Nephron (organoid): ENCODE measurements at regions not wholly inside any gene's neighbourhood (a gene's known extent, or its start where the extent isn't known, plus 50 kb on each side); places are given as distances from the start of the nearest gene placed in this dataset.

ENCODE experiments used
- H3K27ac Mint-ChIP-seq, 3 experiments: 2 replicates each; pipeline ENCODE4 v1.8.0; 2020; ENCODE audit warnings: mixed read lengths in 3 of 3, mild to moderate bottlenecking in 2 of 3, moderate library complexity in 1 of 3
- H3K27me3 Mint-ChIP-seq: 2 replicates; pipeline ENCODE4 v1.8.0; 2021; ENCODE audit warnings: low read depth, mild to moderate bottlenecking, moderate library complexity, mixed read lengths
- H3K36me3 Mint-ChIP-seq: 2 replicates; pipeline ENCODE4 v1.8.0; 2020; ENCODE audit warnings: low read depth, mixed read lengths
- H3K4me1 Mint-ChIP-seq: 2 replicates; pipeline ENCODE4 v1.8.0; 2020; ENCODE audit warnings: mixed read lengths
- H3K4me3 Mint-ChIP-seq, 3 experiments: 2 replicates each; pipeline ENCODE4 v1.8.0; 2020; ENCODE audit warnings: mild to moderate bottlenecking in 3 of 3, mixed read lengths in 3 of 3, moderate library complexity in 2 of 3
- H3K9me3 Mint-ChIP-seq: 2 replicates; pipeline ENCODE4 v1.8.0; 2020; ENCODE audit warnings: mixed read lengths
- TF ChIP-seq, protein P1 (sequence below), 3 experiments: fragments of 200-600 bp; sonication (generic); IDR thresholded peaks; one replicate each; pipeline ENCODE4 v1.5.0; 2021; ENCODE audit warnings: antibody characterized with exemption in 3 of 3; ENCODE audit not compliant: unreplicated experiment in 3 of 3

DNA sequence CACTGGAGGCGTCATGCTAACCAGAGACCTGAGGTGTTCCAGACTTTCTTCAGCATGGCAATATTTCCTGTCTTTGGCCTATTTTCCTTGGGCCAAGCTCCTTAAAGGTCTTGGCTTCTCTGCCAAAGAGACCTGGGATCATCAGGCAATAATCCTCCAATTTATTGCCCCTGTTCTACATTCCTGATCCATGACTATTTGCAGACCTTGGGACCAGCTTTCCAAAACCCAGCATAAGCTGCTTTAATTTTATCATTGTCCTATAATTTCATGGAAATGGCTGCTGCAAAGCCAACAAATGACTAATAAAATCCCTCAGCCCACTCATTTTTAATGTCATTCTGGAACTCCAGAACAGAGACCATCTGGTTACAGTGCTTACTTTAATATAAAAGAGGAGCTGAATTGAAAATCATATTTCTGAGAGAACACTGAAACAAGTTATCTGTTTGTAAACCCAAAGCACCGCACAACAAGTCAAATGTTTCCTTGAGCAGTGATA, 166.9 kb upstream of the BTG1 start:
- Mint-ChIP-seq H3K27me3 (no peaks in the 10 kb centered on the region), H3K36me3 (no peaks in the 10 kb centered on the region), H3K27ac (no peak overlapping the region), H3K4me1 (peaks cover 5% of the 10 kb centered on the region), H3K4me3 (no peak overlapping the region), H3K9me3 (peaks cover 8% of the 10 kb centered on the region)
- TF ChIP-seq, protein P1, sequence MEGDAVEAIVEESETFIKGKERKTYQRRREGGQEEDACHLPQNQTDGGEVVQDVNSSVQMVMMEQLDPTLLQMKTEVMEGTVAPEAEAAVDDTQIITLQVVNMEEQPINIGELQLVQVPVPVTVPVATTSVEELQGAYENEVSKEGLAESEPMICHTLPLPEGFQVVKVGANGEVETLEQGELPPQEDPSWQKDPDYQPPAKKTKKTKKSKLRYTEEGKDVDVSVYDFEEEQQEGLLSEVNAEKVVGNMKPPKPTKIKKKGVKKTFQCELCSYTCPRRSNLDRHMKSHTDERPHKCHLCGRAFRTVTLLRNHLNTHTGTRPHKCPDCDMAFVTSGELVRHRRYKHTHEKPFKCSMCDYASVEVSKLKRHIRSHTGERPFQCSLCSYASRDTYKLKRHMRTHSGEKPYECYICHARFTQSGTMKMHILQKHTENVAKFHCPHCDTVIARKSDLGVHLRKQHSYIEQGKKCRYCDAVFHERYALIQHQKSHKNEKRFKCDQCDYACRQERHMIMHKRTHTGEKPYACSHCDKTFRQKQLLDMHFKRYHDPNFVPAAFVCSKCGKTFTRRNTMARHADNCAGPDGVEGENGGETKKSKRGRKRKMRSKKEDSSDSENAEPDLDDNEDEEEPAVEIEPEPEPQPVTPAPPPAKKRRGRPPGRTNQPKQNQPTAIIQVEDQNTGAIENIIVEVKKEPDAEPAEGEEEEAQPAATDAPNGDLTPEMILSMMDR (IDR thresholded peaks at IDR 0.05; ENCODE audit: unreplicated experiment in 3 of 3), result no peak

- TF ChIP-seq, protein P1 (IDR thresholded peaks at IDR 0.05; ENCODE audit: unreplicated experiment in 3 of 3), result no peak
- H3K36me3 Mint-ChIP-seq, result no peaks in the 10 kb centered on the region
- H3K4me1 Mint-ChIP-seq, result peaks cover 20% of the 10 kb centered on the region
- H3K27me3 Mint-ChIP-seq, result no peaks in the 10 kb centered on the region
- H3K9me3 Mint-ChIP-seq, result no peaks in the 10 kb centered on the region
- peak overlapping the region; percentile 11 to 58 (median 36) for H3K27ac Mint-ChIP-seq
- H3K4me3 Mint-ChIP-seq, result no peak overlapping the region
Measured at GRCh38 chr12:92304371-92305055, 158.9 kb upstream of the BTG1 start.

GRCh38 chr12:92302041-92302829, 156.6 kb upstream of the BTG1 start:
- TF ChIP-seq, protein P1 (IDR thresholded peaks at IDR 0.05; ENCODE audit: unreplicated experiment in 3 of 3), result no peak
- Mint-ChIP-seq H3K36me3 (no peaks in the 10 kb centered on the region), H3K4me3 (no peak overlapping the region), H3K4me1 (peaks cover 15% of the 10 kb centered on the region), H3K27ac (no peak overlapping the region), H3K27me3 (no peaks in the 10 kb centered on the region), H3K9me3 (no peaks in the 10 kb centered on the region)

DNA sequence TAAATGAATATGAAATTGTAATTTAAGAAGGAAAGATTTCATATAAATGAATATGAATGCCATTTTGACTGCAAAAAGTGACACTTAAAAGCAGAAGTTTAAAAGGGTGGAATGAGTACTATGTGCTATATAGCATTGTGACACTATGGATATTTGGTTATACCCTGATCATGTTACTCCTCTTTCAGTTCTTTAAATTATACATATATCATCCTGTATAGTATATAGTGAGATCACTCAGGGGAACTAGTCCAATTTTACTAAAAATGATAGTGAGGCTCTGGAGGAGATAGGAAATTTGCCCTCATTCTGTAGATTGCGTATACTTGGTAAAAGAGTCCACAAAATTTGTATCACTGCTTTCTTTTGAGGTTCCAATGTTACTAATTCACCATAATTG, 155.7 kb upstream of the BTG1 start:
- Mint-ChIP-seq H3K27ac (no peak overlapping the region), H3K9me3 (no peaks in the 10 kb centered on the region), H3K36me3 (no peaks in the 10 kb centered on the region), H3K4me3 (no peak overlapping the region), H3K27me3 (no peaks in the 10 kb centered on the region), H3K4me1 (peaks cover 15% of the 10 kb centered on the region)
- TF ChIP-seq, protein P1 (IDR thresholded peaks at IDR 0.05; ENCODE audit: unreplicated experiment in 3 of 3), result no peak

GRCh38 chr12:92300777-92301176, 155.1 kb upstream of the BTG1 start:
- Mint-ChIP-seq H3K4me3 (no peak overlapping the region), H3K27ac (no peak overlapping the region), H3K36me3 (no peaks in the 10 kb centered on the region), H3K4me1 (peaks cover 15% of the 10 kb centered on the region), H3K9me3 (no peaks in the 10 kb centered on the region), H3K27me3 (no peaks in the 10 kb centered on the region)
- TF ChIP-seq, protein P1 (IDR thresholded peaks at IDR 0.05; ENCODE audit: unreplicated experiment in 3 of 3), result no peak
